Spleen (tissue), 11 donors: ENCODE measurements at regions not wholly inside any gene's neighbourhood (a gene's known extent, or its start where the extent isn't known, plus 50 kb on each side); places are given as distances from the start of the nearest gene placed in this dataset.

Experiments used
- DNase-seq: peaks from one replicate; pipeline ENCODE4 v3.0.0-alpha.2; 2020
- H3K27ac ChIP-seq, 8 donors: fragments of 200-600 bp; sonication (generic) in 7 of 8; 1 replicate in 4 of 8; 2 replicates in 4 of 8; pipeline versions ENCODE4 v1.5.0 to v1.8.0; 2016 to 2021; ENCODE audit warnings: inconsistent platforms in 4 of 8, mild to moderate bottlenecking in 4 of 8, moderate library complexity in 1 of 8
- H3K27me3 ChIP-seq, 7 donors: fragments of 200-600 bp; sonication (generic) in 6 of 7; replicated peaks in 1 of 7; 1 replicate in 4 of 7; 2 replicates in 3 of 7; pipeline versions ENCODE4 v1.5.0 to v1.8.0; 2016 to 2021; ENCODE audit warnings: inconsistent platforms in 3 of 7, mild to moderate bottlenecking in 1 of 7
- H3K36me3 ChIP-seq, 6 donors: fragments of 200-600 bp; sonication (generic) in 5 of 6; 1 replicate in 4 of 6; 2 replicates in 2 of 6; pipeline versions ENCODE4 v1.5.0 to v1.8.0; 2016 to 2021; ENCODE audit warnings: inconsistent platforms in 2 of 6
- H3K4me1 ChIP-seq, 6 donors: fragments of 200-600 bp; sonication (generic) in 5 of 6; 1 replicate in 3 of 6; 2 replicates in 3 of 6; pipeline versions ENCODE4 v1.5.0 to v1.8.0; 2016 to 2021; ENCODE audit warnings: inconsistent platforms in 3 of 6
- H3K4me3 ChIP-seq, 8 donors: fragments of 200-600 bp; sonication (generic) in 7 of 8; 1 replicate in 4 of 8; 2 replicates in 4 of 8; pipeline versions ENCODE4 v1.5.0 to v1.8.0; 2016 to 2021; ENCODE audit warnings: inconsistent platforms in 4 of 8, mild to moderate bottlenecking in 4 of 8, moderate library complexity in 2 of 8
- H3K9me3 ChIP-seq, 8 donors: fragments of 200-600 bp; sonication (generic) in 7 of 8; 1 replicate in 4 of 8; 2 replicates in 4 of 8; pipeline versions ENCODE4 v1.5.0 to v1.8.0; 2016 to 2021; ENCODE audit warnings: inconsistent platforms in 4 of 8
- CTCF ChIP-seq, 11 experiments: fragments of 200-600 bp in 7 of 11; fragments of 450-650 bp in 4 of 11; sonication (generic) in 4 of 11; IDR thresholded peaks in 8 of 11; conservative IDR thresholded peaks in 3 of 11; 1 replicate in 7 of 11; 2 replicates in 4 of 11; pipeline versions ENCODE4 v1.4.0 to v1.8.0; 2016 to 2021; ENCODE audit warnings: antibody characterized with exemption in 11 of 11, inconsistent platforms in 4 of 11, mild to moderate bottlenecking in 1 of 11
- POLR2A ChIP-seq, 3 donors: fragments of 450-650 bp; IDR thresholded peaks; one replicate each; pipeline ENCODE4 v1.5.1; 2017; ENCODE audit warnings: antibody characterized with exemption in 3 of 3, mild to moderate bottlenecking in 1 of 3
- POLR2AphosphoS5 ChIP-seq, 3 donors: sonication (generic); formaldehyde crosslinking; IDR thresholded peaks; one replicate each; pipeline ENCODE4 v1.5.1; 2017; ENCODE audit warnings: antibody characterized with exemption in 3 of 3
- WGBS, 5 donors: extraction: QIAGEN DNeasy Blood & Tissue Kit in 3 of 5; methylation state at CpG; one replicate each; pipeline versions ENCODE4 v1.1.5 to v1.1.7; 2013 to 2018; 5-methylcytosine and 5-hydroxymethylcytosine counted together
- intact Hi-C: fragments of 100-400 bp; cut with DNase I; formaldehyde crosslinking; loops from one replicate; pipeline ENCODE4 v1.15.0; 2023; ENCODE audit warnings: low total_unique reads
- donor health status: healthy with polysubstance abuse.
- donor health status: DM: no; HTN: no; CAD: no; lungs with moderate emphysema.
- donor health status: DM: no; HTN: no; CAD: no.
- donor health status: Bipolar disorder and iron deficiency.
- donor health status: healthy.
- donor health status: DM: no; HTN: no; CAD: no.
- donor health status: DM: yes; HTN: yes; CAD: no.

DNA sequence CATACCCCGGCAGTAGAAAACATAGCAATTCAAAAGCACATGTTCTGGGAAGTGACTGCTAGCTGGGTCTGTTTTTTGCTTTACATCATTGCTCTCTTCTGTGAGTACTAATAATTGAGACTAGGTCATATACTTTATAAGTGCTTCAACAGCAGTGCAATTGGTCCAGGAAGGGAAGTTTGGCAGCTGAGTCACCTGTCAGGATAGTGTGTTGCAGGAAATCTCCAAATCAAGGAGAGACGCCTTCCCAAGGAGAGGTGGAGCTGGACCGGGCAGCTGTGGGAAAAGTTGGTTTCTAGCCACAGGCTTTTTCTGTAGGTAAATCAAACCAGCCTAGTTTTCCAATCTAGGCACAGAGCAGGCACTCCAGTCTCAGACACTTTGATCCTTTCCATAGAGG is 330.1 kb downstream of the ENC1 start:
- TF ChIP-seq CTCF (IDR thresholded peaks at IDR 0.05 in 8 of 11, conservative IDR thresholded peaks at IDR 0.05 in 3 of 11), result no peak
- no peak for TF ChIP-seq POLR2A (IDR thresholded peaks at IDR 0.05)
- TF ChIP-seq POLR2AphosphoS5 (IDR thresholded peaks at IDR 0.05), result no peak
- no peak overlapping the region for H3K27ac ChIP-seq
- no peak overlapping the region for H3K4me3 ChIP-seq
- H3K36me3 ChIP-seq, result no peaks in the 10 kb centered on the region
- intact Hi-C loops, result no loop called here
- WGBS, 5 donors, result 75 to 85% (median 83%) methylated on average over 3 of the region's 3 CpGs
- no peaks in the 10 kb centered on the region for H3K9me3 ChIP-seq
- H3K27me3 ChIP-seq, result no peaks in the 10 kb centered on the region
- no peaks in the 10 kb centered on the region for H3K4me1 ChIP-seq
- no peak for DNase-seq

GRCh38 chr5:74309050-74309449 is 331.5 kb downstream of the ENC1 start:
- Histone ChIP-seq H3K27me3 (no peaks in the 10 kb centered on the region), H3K9me3 (no peaks in the 10 kb centered on the region), H3K4me1 (no peaks in the 10 kb centered on the region), H3K4me3 (no peak overlapping the region), H3K27ac (no peak overlapping the region), H3K36me3 (no peaks in the 10 kb centered on the region)
- intact Hi-C loops, result no loop called here
- DNase-seq, result no peak
- no peak for TF ChIP-seq POLR2A (IDR thresholded peaks at IDR 0.05)
- no peak for TF ChIP-seq POLR2AphosphoS5 (IDR thresholded peaks at IDR 0.05)
- TF ChIP-seq CTCF (IDR thresholded peaks at IDR 0.05 in 8 of 11, conservative IDR thresholded peaks at IDR 0.05 in 3 of 11), result no peak

DNA sequence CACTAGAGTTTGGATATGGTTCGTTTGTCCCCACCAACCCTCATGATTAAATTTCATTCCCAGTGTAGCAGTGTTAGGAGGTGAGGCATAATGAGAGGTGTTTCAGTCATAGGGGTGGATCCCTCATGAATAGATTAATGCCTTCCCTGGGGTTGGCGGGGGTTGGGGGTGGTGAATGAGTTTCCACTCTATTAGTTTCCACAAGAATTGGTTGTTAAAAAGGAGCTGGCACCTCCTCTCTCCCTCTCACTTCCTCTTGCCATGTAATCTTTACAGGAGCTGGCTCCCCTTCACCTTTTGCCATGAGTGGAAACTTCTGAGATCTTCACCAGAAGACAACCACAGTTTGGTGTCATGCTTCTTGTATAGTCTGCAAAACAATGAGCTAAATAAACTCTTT is 333.7 kb downstream of the ENC1 start:
- Histone ChIP-seq H3K4me3 (no peak overlapping the region), H3K27me3 (peaks cover 0 to 7% (median 0%) of the 10 kb centered on the region in 7 donors), H3K36me3 (no peaks in the 10 kb centered on the region), H3K9me3 (no peaks in the 10 kb centered on the region), H3K4me1 (no peaks in the 10 kb centered on the region), H3K27ac (no peak overlapping the region)
- 47 to 97% (median 52%) methylated on average over 2 of the region's 2 CpGs for WGBS, 5 donors
- TF ChIP-seq CTCF (IDR thresholded peaks at IDR 0.05 in 8 of 11, conservative IDR thresholded peaks at IDR 0.05 in 3 of 11) (no peak), POLR2A (IDR thresholded peaks at IDR 0.05) (no peak), POLR2AphosphoS5 (IDR thresholded peaks at IDR 0.05) (no peak)
- DNase-seq, result no peak
- intact Hi-C loops, result no loop called here

DNA sequence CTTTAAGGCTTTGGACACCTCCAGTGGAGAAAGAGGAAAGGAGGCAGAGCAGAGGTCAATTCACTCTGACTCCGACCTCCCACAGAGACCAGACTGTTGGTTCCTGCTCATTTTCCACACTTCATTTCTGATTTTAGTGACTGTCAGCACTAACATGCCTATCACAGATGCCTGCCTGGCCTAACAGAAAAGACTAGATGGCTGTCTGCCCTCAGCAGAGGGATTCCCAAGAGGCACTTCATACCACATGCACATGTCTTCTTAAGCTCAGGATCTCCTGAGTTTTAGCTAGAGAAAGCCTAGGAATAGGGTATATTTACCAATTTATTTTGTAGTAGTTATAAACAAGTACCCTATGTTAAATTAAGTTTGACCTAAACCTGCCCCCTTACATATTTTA is 336.0 kb downstream of the ENC1 start:
- no peaks in the 10 kb centered on the region for H3K9me3 ChIP-seq
- no peak overlapping the region for H3K27ac ChIP-seq
- no peaks in the 10 kb centered on the region for H3K4me1 ChIP-seq
- no peak for DNase-seq
- TF ChIP-seq POLR2AphosphoS5 (IDR thresholded peaks at IDR 0.05), result no peak
- TF ChIP-seq POLR2A (IDR thresholded peaks at IDR 0.05), result no peak
- no peak for TF ChIP-seq CTCF (IDR thresholded peaks at IDR 0.05 in 8 of 11, conservative IDR thresholded peaks at IDR 0.05 in 3 of 11)
- intact Hi-C loops, result no loop called here
- no peaks in the 10 kb centered on the region for H3K36me3 ChIP-seq
- no peak overlapping the region for H3K4me3 ChIP-seq
- 65 to 84% (median 71%) methylated on average over 1 of the region's 1 CpG for WGBS, 5 donors
- H3K27me3 ChIP-seq, result peaks cover 0 to 7% (median 0%) of the 10 kb centered on the region in 7 donors
